ENCODE measurements at regions not wholly inside any gene's neighbourhood (a gene's known extent, or its start where the extent isn't known, plus 50 kb on each side); places are given as distances from the start of the nearest gene placed in this dataset.

DNA sequence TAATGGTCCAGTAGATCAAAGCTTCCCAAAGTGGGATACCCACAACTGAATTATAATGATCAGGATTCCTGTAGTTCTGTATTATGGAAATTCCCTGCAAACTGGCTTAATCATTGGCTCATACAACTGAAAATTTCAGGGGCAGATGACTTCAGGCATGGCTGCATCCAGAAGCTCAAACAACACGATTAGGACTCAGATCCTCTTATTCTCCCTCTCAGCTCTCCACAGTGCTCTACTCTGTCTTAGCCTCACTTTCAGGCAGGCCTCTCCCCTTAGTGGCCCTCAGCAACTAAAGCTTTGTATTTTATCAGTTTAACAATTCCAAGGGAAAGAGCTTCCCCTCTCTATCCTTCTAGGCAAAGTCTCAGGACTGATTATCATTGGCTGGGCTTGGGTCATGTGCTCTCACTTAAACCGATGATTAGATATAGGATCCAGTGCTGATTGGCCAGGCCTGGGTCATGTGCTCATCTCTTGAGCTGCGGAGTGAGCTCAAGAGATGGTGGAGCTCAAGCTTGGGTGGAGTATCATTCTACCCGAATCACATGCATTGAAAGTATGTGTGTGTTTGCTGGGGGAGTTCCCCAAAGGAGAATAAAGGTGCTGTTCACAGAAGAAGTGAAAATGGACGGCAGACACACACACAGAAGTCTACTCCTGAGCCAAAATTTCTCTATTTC is 57.9 kb upstream of the RUNX3 start:
- Histone ChIP-seq H3K36me3 (ENCODE audit: low read depth) (no peaks in the 10 kb centered on the region), H3K9me3 (ENCODE audit: severe bottlenecking) (no peaks in the 10 kb centered on the region), H3K27me3 (ENCODE audit: insufficient read depth, poor library complexity, severe bottlenecking) (no peaks in the 10 kb centered on the region), H3K4me1 (ENCODE audit: insufficient read depth, poor library complexity, severe bottlenecking) (no peaks in the 10 kb centered on the region), H3K4me3 (ENCODE audit: severe bottlenecking) (no peak overlapping the region), H3K27ac (ENCODE audit: poor library complexity, severe bottlenecking) (no peak overlapping the region)
- ATAC-seq (ENCODE audit: low read depth) (no peak), DNase-seq (ENCODE audit: low spot score) (no peak)
- TF ChIP-seq, protein P1, sequence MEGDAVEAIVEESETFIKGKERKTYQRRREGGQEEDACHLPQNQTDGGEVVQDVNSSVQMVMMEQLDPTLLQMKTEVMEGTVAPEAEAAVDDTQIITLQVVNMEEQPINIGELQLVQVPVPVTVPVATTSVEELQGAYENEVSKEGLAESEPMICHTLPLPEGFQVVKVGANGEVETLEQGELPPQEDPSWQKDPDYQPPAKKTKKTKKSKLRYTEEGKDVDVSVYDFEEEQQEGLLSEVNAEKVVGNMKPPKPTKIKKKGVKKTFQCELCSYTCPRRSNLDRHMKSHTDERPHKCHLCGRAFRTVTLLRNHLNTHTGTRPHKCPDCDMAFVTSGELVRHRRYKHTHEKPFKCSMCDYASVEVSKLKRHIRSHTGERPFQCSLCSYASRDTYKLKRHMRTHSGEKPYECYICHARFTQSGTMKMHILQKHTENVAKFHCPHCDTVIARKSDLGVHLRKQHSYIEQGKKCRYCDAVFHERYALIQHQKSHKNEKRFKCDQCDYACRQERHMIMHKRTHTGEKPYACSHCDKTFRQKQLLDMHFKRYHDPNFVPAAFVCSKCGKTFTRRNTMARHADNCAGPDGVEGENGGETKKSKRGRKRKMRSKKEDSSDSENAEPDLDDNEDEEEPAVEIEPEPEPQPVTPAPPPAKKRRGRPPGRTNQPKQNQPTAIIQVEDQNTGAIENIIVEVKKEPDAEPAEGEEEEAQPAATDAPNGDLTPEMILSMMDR (IDR thresholded peaks at IDR 0.05; ENCODE audit: poor library complexity, severe bottlenecking) = no peak

DNA sequence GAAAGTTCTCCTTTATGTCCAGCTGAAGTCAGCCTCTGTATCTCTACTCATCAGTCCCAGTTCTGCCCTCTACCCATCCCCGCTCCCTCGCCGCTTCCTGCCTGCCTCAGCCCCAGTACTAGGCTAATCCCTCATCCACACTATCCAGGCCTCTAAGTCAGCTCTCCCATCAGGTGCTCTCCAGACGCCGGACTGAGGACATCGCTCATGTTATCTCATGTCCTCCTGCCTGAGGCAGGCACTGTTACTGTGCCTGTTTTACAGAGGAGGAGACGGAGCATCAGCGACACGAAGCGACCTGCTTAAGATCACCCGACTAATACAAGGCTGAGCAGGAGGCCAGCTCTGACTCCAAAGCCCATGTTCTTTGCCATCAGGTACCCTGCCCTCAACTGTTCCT is 57.3 kb upstream of the RUNX3 start:
- no peak for DNase-seq (ENCODE audit: low spot score)
- Histone ChIP-seq H3K36me3 (ENCODE audit: low read depth) (no peaks in the 10 kb centered on the region), H3K9me3 (ENCODE audit: severe bottlenecking) (no peaks in the 10 kb centered on the region)

DNA sequence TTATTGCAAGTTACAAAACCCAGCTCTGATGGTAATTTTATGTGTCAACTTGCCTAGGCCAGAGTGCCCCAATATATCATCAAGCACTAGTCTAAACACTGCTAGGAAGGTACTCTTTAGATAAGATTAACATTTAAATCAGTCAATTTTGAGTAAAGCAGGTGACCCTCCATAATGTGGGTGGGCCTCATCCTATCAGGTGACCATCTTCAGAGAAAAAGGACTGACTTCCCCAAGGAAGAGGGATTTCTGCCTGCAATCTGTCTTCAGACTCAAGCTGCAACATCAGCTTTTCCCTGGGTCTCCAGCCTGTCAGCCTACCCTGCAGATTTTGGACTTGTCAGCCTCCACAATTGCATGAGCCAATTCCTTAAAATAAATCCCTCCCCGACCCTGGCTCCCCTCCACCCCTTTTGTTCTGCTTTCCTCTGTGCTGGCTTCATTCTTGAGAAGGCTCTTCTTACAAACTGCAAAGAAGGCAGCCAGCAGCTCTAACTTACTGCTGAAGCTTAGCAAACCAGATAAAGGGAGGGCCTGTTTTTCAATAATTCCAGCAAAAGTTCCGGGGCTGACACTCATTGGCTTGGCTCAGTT is 56.4 kb upstream of the RUNX3 start:
- no peaks in the 10 kb centered on the region for H3K4me1 ChIP-seq (ENCODE audit: insufficient read depth, poor library complexity, severe bottlenecking)
- no peaks in the 10 kb centered on the region for H3K27me3 ChIP-seq (ENCODE audit: insufficient read depth, poor library complexity, severe bottlenecking)
- H3K36me3 ChIP-seq (ENCODE audit: low read depth) = no peaks in the 10 kb centered on the region
- no peak overlapping the region for H3K27ac ChIP-seq (ENCODE audit: poor library complexity, severe bottlenecking)
- no peaks in the 10 kb centered on the region for H3K9me3 ChIP-seq (ENCODE audit: severe bottlenecking)
- TF ChIP-seq, protein P1 (IDR thresholded peaks at IDR 0.05; ENCODE audit: poor library complexity, severe bottlenecking) = no peak
- no peak for ATAC-seq (ENCODE audit: low read depth)
- no peak overlapping the region for H3K4me3 ChIP-seq (ENCODE audit: severe bottlenecking)
- DNase-seq (ENCODE audit: low spot score) = no peak

More for the DNA sequence above, 57.3 kb upstream of the RUNX3 start:
- Histone ChIP-seq H3K27me3 (ENCODE audit: insufficient read depth, poor library complexity, severe bottlenecking) (no peaks in the 10 kb centered on the region), H3K4me3 (ENCODE audit: severe bottlenecking) (no peak overlapping the region), H3K4me1 (ENCODE audit: insufficient read depth, poor library complexity, severe bottlenecking) (no peaks in the 10 kb centered on the region), H3K27ac (ENCODE audit: poor library complexity, severe bottlenecking) (no peak overlapping the region)
- no peak for ATAC-seq (ENCODE audit: low read depth)
- TF ChIP-seq, protein P1 (IDR thresholded peaks at IDR 0.05; ENCODE audit: poor library complexity, severe bottlenecking) = no peak

DNA sequence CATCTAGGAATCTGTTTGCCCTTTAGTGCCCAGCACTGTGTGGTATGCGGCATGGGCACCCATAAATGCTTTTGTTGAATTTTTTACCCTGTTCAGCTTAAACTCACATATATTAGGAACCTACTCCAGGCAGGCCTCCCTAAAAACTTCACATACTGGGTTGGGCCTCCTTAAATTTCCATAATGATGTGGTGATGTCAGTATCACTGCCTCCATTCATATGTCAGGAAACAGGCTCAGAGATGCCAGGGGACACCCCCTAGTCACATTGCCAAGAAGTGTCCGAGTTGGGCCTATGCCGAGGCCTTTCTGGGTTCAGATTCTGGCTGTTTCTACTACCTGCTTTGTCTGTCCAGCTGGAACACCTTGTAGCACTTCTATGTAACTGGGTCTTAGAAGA is 55.7 kb upstream of the RUNX3 start:
- TF ChIP-seq, protein P1 (IDR thresholded peaks at IDR 0.05; ENCODE audit: poor library complexity, severe bottlenecking) = no peak
- no peaks in the 10 kb centered on the region for H3K36me3 ChIP-seq (ENCODE audit: low read depth)

More for the DNA sequence above, 55.7 kb upstream of the RUNX3 start:
- no peaks in the 10 kb centered on the region for H3K27me3 ChIP-seq (ENCODE audit: insufficient read depth, poor library complexity, severe bottlenecking)
- no peak overlapping the region for H3K27ac ChIP-seq (ENCODE audit: poor library complexity, severe bottlenecking)
- no peak overlapping the region for H3K4me3 ChIP-seq (ENCODE audit: severe bottlenecking)
- H3K4me1 ChIP-seq (ENCODE audit: insufficient read depth, poor library complexity, severe bottlenecking) = peaks cover 1% of the 10 kb centered on the region
- no peaks in the 10 kb centered on the region for H3K9me3 ChIP-seq (ENCODE audit: severe bottlenecking)
- ATAC-seq (ENCODE audit: low read depth) = no peak
- DNase-seq (ENCODE audit: low spot score) = no peak

All from RWPE2 (cell line).